ENCODE measurements at regions not wholly inside any gene's neighbourhood (a gene's known extent, or its start where the extent isn't known, plus 50 kb on each side); places are given as distances from the start of the nearest gene placed in this dataset.

GRCh38 chr10:129085811-129086210 is 381.2 kb upstream of the MGMT start:
- ChIA-PET CTCF (no interaction called here), POLR2A (ENCODE audit: unreplicated experiment) (no interaction called here)
- intact Hi-C loops (cut with micrococcal nuclease), result no loop called here
- no peak for DNase-seq
- H4K20me1 ChIP-seq (ENCODE audit: low read length), result no peaks in the 10 kb centered on the region
- H3K27me3 ChIP-seq (ENCODE audit: low read length), result no peaks in the 10 kb centered on the region
- no peaks in the 10 kb centered on the region for H3K4me1 ChIP-seq (ENCODE audit: insufficient read depth, low read length)
- no peaks in the 10 kb centered on the region for H3K9me2 ChIP-seq (replicated peaks; ENCODE audit: low read length)
- ATAC-seq, result no peak
- H3K36me3 ChIP-seq (ENCODE audit: low read depth, low read length), result no peaks in the 10 kb centered on the region
- no peaks in the 10 kb centered on the region for H3K79me2 ChIP-seq (ENCODE audit: low read length)
- no peak overlapping the region for H3K4me2 ChIP-seq (ENCODE audit: low read length)
- H3F3A ChIP-seq (ENCODE audit: low read length, unreplicated experiment), result no peaks in the 10 kb centered on the region
- no peak overlapping the region for H3K9ac ChIP-seq (ENCODE audit: low read length)
- H3K27ac ChIP-seq (ENCODE audit: low read length), result no peak overlapping the region
- no peaks in the 10 kb centered on the region for H3K9me3 ChIP-seq (ENCODE audit: low read length)
- H3K4me3 ChIP-seq (ENCODE audit: low read length), result no peak overlapping the region
- H2AFZ ChIP-seq (ENCODE audit: low read length), result no peak overlapping the region
- TF ChIP-seq CTCF (conservative IDR thresholded peaks at IDR 0.05; ENCODE audit: low read depth, low read length) (no peak), EZH2phosphoT487 (IDR thresholded peaks at IDR 0.05; ENCODE audit: borderline replicate concordance, low read length) (no peak), EZH2 (IDR thresholded peaks at IDR 0.05; ENCODE audit: low read length, unreplicated experiment) (no peak)
- BruUV-seq (replicated peaks), result no TSS peak

GRCh38 chr10:129089341-129089740 is 377.7 kb upstream of the MGMT start:
- Histone ChIP-seq H3K79me2 (ENCODE audit: low read length) (no peaks in the 10 kb centered on the region), H3K4me3 (ENCODE audit: low read length) (no peak overlapping the region), H3F3A (ENCODE audit: low read length, unreplicated experiment) (no peaks in the 10 kb centered on the region), H3K9ac (ENCODE audit: low read length) (no peak overlapping the region), H3K4me1 (ENCODE audit: insufficient read depth, low read length) (no peaks in the 10 kb centered on the region), H3K9me2 (replicated peaks; ENCODE audit: low read length) (no peaks in the 10 kb centered on the region), H2AFZ (ENCODE audit: low read length) (no peak overlapping the region), H3K9me3 (ENCODE audit: low read length) (no peaks in the 10 kb centered on the region), H3K27ac (ENCODE audit: low read length) (no peak overlapping the region), H3K36me3 (ENCODE audit: low read depth, low read length) (no peaks in the 10 kb centered on the region), H3K4me2 (ENCODE audit: low read length) (no peak overlapping the region), H3K27me3 (ENCODE audit: low read length) (no peaks in the 10 kb centered on the region), H4K20me1 (ENCODE audit: low read length) (no peaks in the 10 kb centered on the region)
- intact Hi-C loops (cut with micrococcal nuclease), result no loop called here
- DNase-seq (no peak), ATAC-seq (no peak)
- ChIA-PET POLR2A (ENCODE audit: unreplicated experiment) (no interaction called here), CTCF (no interaction called here)
- TF ChIP-seq CTCF (conservative IDR thresholded peaks at IDR 0.05; ENCODE audit: low read depth, low read length) (no peak), EZH2phosphoT487 (IDR thresholded peaks at IDR 0.05; ENCODE audit: borderline replicate concordance, low read length) (no peak), EZH2 (IDR thresholded peaks at IDR 0.05; ENCODE audit: low read length, unreplicated experiment) (no peak)
- BruUV-seq (replicated peaks), result no TSS peak

- CTCF ChIA-PET, result no interaction called here
These were observed 376.9 kb upstream of the MGMT start for GRCh38 chr10:129090165-129090564.

More at GRCh38 chr10:129090165-129090564, 376.9 kb upstream of the MGMT start:
- no peaks in the 10 kb centered on the region for H3K36me3 ChIP-seq (ENCODE audit: low read depth, low read length)
- intact Hi-C loops (cut with micrococcal nuclease), result no loop called here
- POLR2A ChIA-PET (ENCODE audit: unreplicated experiment), result no interaction called here
- H3K4me2 ChIP-seq (ENCODE audit: low read length), result no peak overlapping the region
- no peaks in the 10 kb centered on the region for H3K9me3 ChIP-seq (ENCODE audit: low read length)
- no peaks in the 10 kb centered on the region for H3K27me3 ChIP-seq (ENCODE audit: low read length)
- H3K9me2 ChIP-seq (replicated peaks; ENCODE audit: low read length), result no peaks in the 10 kb centered on the region
- H3K27ac ChIP-seq (ENCODE audit: low read length), result no peak overlapping the region
- H3K4me1 ChIP-seq (ENCODE audit: insufficient read depth, low read length), result no peaks in the 10 kb centered on the region
- ATAC-seq (no peak), DNase-seq (no peak)
- no peak overlapping the region for H3K9ac ChIP-seq (ENCODE audit: low read length)
- no peaks in the 10 kb centered on the region for H3F3A ChIP-seq (ENCODE audit: low read length, unreplicated experiment)
- no peaks in the 10 kb centered on the region for H3K79me2 ChIP-seq (ENCODE audit: low read length)
- TF ChIP-seq EZH2phosphoT487 (IDR thresholded peaks at IDR 0.05; ENCODE audit: borderline replicate concordance, low read length), result no peak
- no peak for TF ChIP-seq CTCF (conservative IDR thresholded peaks at IDR 0.05; ENCODE audit: low read depth, low read length)
- TF ChIP-seq EZH2 (IDR thresholded peaks at IDR 0.05; ENCODE audit: low read length, unreplicated experiment), result no peak
- H2AFZ ChIP-seq (ENCODE audit: low read length), result no peak overlapping the region
- no peak overlapping the region for H3K4me3 ChIP-seq (ENCODE audit: low read length)
- BruUV-seq (replicated peaks), result no TSS peak
- H4K20me1 ChIP-seq (ENCODE audit: low read length), result no peaks in the 10 kb centered on the region

Measured in PC-3 (cell line).